Esophagus muscularis mucosa (tissue), 4 donors: ENCODE measurements at regions not wholly inside any gene's neighbourhood (a gene's known extent, or its start where the extent isn't known, plus 50 kb on each side); places are given as distances from the start of the nearest gene placed in this dataset.

Experiments used
- DNase-seq: peaks from one replicate; pipeline ENCODE4 v3.0.0-alpha.2; 2017; ENCODE audit errors: extremely low spot score
- H3K27ac ChIP-seq, 4 donors: fragments of 200-600 bp; sonication (generic); replicated peaks in 1 of 4; 1 replicate in 3 of 4; 2 replicates in 1 of 4; pipeline ENCODE4 v1.5.1; 2016 to 2019; ENCODE audit warnings: mild to moderate bottlenecking in 1 of 4
- H3K27me3 ChIP-seq, 4 donors: fragments of 200-600 bp; sonication (generic); one replicate each; pipeline versions ENCODE4 v1.5.1 to v1.6.0; 2016 to 2019
- H3K36me3 ChIP-seq, 4 donors: fragments of 200-600 bp; sonication (generic); one replicate each; pipeline ENCODE4 v1.5.1; 2016 to 2019
- H3K4me1 ChIP-seq, 4 donors: fragments of 200-600 bp; sonication (generic); one replicate each; pipeline ENCODE4 v1.5.1; 2016 to 2019
- H3K4me3 ChIP-seq, 4 donors: fragments of 200-600 bp; sonication (generic); 1 replicate in 2 of 4; 2 replicates in 2 of 4; pipeline ENCODE4 v1.5.1; 2016 to 2019; ENCODE audit warnings: mild to moderate bottlenecking in 4 of 4, moderate library complexity in 1 of 4
- H3K9me3 ChIP-seq, 4 donors: fragments of 200-600 bp; sonication (generic); 1 replicate in 3 of 4; 2 replicates in 1 of 4; pipeline ENCODE4 v1.5.1; 2016 to 2019
- EP300 ChIP-seq: sonication (generic); formaldehyde crosslinking; IDR thresholded peaks from one replicate; pipeline ENCODE4 v1.6.1; 2017; ENCODE audit warnings: antibody characterized with exemption
- POLR2A ChIP-seq: fragments of 450-650 bp; IDR thresholded peaks from one replicate; pipeline ENCODE4 v1.6.1; 2017; ENCODE audit warnings: antibody characterized with exemption, moderate library complexity, mild to moderate bottlenecking, low read depth
- POLR2AphosphoS5 ChIP-seq, 2 donors: sonication (generic); formaldehyde crosslinking; IDR thresholded peaks; one replicate each; pipeline ENCODE4 v1.6.1; 2017; ENCODE audit warnings: antibody characterized with exemption in 2 of 2
- WGBS: methylation state at CpG from one replicate; pipeline ENCODE4 v1.1.5; 2018; 5-methylcytosine and 5-hydroxymethylcytosine counted together
- intact Hi-C: fragments of 100-400 bp; cut with DNase I; formaldehyde crosslinking; loops from one replicate; pipeline ENCODE4 v1.15.1; 2023
- TF ChIP-seq, protein P1 (sequence below), 3 experiments: fragments of 200-600 bp in 2 of 3; fragments of 450-650 bp in 1 of 3; sonication (generic) in 2 of 3; IDR thresholded peaks; one replicate each; pipeline ENCODE4 v1.5.1; 2017 to 2019; ENCODE audit warnings: antibody characterized with exemption in 3 of 3, mild to moderate bottlenecking in 2 of 3, moderate library complexity in 1 of 3

DNA sequence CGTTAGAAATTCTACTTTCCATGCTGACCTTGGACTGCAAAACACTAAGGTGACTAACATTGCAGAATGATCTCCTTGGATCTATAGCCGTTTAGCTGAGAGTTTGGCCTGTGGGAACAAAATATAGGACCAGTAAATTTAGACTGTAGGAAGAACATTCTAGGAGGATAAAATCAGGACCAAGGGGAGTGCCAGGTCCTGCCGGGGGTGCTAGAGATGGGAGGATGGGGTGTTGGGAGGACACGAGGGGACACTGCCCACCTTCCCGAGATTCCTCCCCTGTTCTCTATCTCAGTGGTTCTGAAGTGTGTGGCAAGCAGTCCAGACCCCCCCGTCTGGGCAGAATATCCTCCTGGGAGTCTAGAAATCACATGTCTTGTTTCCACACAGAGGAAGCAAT, 445.2 kb downstream of the ZSWIM6 start:
- Histone ChIP-seq H3K4me1 (no peaks in the 10 kb centered on the region), H3K4me3 (no peak overlapping the region), H3K36me3 (no peaks in the 10 kb centered on the region), H3K9me3 (no peaks in the 10 kb centered on the region), H3K27ac (no peak overlapping the region), H3K27me3 (no peaks in the 10 kb centered on the region)
- DNase-seq = no peak
- TF ChIP-seq, protein P1, sequence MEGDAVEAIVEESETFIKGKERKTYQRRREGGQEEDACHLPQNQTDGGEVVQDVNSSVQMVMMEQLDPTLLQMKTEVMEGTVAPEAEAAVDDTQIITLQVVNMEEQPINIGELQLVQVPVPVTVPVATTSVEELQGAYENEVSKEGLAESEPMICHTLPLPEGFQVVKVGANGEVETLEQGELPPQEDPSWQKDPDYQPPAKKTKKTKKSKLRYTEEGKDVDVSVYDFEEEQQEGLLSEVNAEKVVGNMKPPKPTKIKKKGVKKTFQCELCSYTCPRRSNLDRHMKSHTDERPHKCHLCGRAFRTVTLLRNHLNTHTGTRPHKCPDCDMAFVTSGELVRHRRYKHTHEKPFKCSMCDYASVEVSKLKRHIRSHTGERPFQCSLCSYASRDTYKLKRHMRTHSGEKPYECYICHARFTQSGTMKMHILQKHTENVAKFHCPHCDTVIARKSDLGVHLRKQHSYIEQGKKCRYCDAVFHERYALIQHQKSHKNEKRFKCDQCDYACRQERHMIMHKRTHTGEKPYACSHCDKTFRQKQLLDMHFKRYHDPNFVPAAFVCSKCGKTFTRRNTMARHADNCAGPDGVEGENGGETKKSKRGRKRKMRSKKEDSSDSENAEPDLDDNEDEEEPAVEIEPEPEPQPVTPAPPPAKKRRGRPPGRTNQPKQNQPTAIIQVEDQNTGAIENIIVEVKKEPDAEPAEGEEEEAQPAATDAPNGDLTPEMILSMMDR (IDR thresholded peaks at IDR 0.05) = no peak
- TF ChIP-seq EP300 = no peak
- TF ChIP-seq POLR2AphosphoS5 (IDR thresholded peaks at IDR 0.05) = no peak
- TF ChIP-seq POLR2A = no peak
- intact Hi-C loops = no loop called here
- 67% methylated on average over 6 of the region's 6 CpGs for WGBS

DNA sequence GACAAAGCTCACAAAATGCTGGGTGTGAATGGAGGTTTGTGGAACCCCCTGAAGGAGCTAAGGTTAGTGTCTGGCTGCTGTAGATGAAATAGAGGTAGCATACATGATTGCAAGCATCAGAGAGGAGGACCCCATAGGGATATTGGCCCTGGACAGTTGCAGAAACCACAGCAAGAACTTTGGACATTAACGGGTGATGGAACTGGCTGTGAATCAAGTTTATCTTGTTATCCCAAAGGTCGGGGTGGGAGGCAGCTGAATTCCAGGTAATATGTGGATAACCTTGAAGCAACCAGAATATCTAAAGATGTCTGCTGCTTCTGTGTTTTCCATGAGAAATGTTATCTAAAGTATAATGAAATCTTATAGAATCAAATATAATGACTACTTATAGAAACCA, 447.7 kb downstream of the ZSWIM6 start:
- no peaks in the 10 kb centered on the region for H3K36me3 ChIP-seq
- H3K27ac ChIP-seq = no peak overlapping the region
- DNase-seq = no peak
- no peaks in the 10 kb centered on the region for H3K9me3 ChIP-seq
- H3K27me3 ChIP-seq = no peaks in the 10 kb centered on the region
- intact Hi-C loops = no loop called here
- 81% methylated on average over 2 of the region's 2 CpGs for WGBS
- TF ChIP-seq EP300 (no peak), POLR2AphosphoS5 (IDR thresholded peaks at IDR 0.05) (no peak), POLR2A (no peak)
- TF ChIP-seq, protein P1 (IDR thresholded peaks at IDR 0.05) = no peak
- no peaks in the 10 kb centered on the region for H3K4me1 ChIP-seq
- no peak overlapping the region for H3K4me3 ChIP-seq

DNA sequence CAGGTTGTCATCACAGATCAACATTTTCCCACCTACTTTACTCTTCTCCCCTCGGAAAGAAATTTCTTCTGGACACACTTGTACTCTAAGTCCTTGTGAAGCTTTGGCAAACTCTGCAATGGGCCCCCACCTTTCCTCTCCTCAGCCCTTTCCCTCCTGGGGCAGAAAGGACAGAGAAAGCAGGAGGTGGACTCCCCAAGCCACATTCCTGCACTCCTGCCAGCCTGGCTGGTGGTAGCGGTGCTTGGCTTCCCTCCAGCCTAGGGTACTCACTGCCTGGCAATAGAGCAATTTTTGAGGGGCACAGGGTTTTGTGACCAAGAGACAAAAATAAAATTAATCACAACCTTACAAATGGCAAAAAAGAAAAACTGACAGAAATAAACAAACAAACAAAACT, 451.4 kb downstream of the ZSWIM6 start:
- H3K27me3 ChIP-seq = no peaks in the 10 kb centered on the region
- intact Hi-C loops = no loop called here

DNA sequence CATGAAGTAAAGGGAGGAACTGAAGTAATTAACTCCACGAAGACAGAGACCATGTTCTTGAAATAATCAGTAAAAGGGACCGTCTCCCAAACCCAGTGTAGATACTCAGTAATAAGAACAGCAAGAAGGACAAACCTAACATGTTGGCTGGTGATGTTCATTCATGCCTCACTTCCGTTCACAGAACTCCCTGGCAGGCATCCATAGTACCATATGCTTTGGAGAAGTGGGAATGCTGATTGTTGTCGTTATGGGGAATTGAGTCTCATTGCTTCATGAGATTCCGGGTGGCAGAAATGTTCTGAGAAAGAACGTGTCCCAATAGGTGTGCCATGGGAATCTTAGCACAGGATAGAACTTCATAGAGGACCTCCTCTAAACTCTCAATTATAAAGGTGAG, 452.3 kb downstream of the ZSWIM6 start:
- TF ChIP-seq POLR2AphosphoS5 (IDR thresholded peaks at IDR 0.05) (no peak), POLR2A (no peak), EP300 (no peak)
- TF ChIP-seq, protein P1 (IDR thresholded peaks at IDR 0.05) = no peak
- H3K4me1 ChIP-seq = no peaks in the 10 kb centered on the region
- intact Hi-C loops = no loop called here
- H3K27me3 ChIP-seq = no peaks in the 10 kb centered on the region
- no peaks in the 10 kb centered on the region for H3K36me3 ChIP-seq
- H3K4me3 ChIP-seq = no peak overlapping the region
- DNase-seq = no peak
- no peaks in the 10 kb centered on the region for H3K9me3 ChIP-seq
- 74% methylated on average over 6 of the region's 6 CpGs for WGBS
- H3K27ac ChIP-seq = no peak overlapping the region

More for the DNA sequence above, 451.4 kb downstream of the ZSWIM6 start:
- TF ChIP-seq POLR2A = no peak
- TF ChIP-seq, protein P1 (IDR thresholded peaks at IDR 0.05) = no peak
- TF ChIP-seq POLR2AphosphoS5 (IDR thresholded peaks at IDR 0.05) = no peak
- no peak for TF ChIP-seq EP300
- no peak for DNase-seq
- Histone ChIP-seq H3K9me3 (no peaks in the 10 kb centered on the region), H3K27ac (no peak overlapping the region), H3K4me1 (no peaks in the 10 kb centered on the region), H3K4me3 (no peak overlapping the region), H3K36me3 (no peaks in the 10 kb centered on the region)
- WGBS = 77% methylated on average over 2 of the region's 2 CpGs

DNA sequence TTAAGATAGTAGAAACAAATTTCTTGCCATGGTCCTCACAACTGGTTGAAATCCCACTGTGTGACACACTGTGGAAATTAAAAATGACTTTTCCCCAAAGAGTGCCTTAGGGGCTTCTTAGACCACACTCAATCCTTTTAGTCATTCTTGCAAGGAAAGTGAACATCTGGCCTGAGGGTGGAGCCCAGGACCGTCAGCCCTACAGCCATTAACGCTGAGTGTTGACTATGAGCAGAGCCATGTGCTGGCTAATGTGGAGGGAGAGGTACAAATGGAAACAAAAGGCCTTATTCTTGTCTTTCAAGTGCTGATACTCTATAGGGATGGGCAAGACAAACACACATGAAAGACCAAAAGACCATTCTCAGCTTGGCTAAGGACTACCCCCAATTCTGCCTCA, 456.5 kb downstream of the ZSWIM6 start:
- no peak for DNase-seq
- no peak overlapping the region for H3K27ac ChIP-seq
- H3K36me3 ChIP-seq = no peaks in the 10 kb centered on the region
- WGBS = 45% methylated on average over 2 of the region's 2 CpGs
- H3K27me3 ChIP-seq = no peaks in the 10 kb centered on the region
- intact Hi-C loops = no loop called here
- no peak overlapping the region for H3K4me3 ChIP-seq
- TF ChIP-seq EP300 (no peak), POLR2A (no peak), POLR2AphosphoS5 (IDR thresholded peaks at IDR 0.05) (no peak)
- TF ChIP-seq, protein P1 (IDR thresholded peaks at IDR 0.05) = no peak
- H3K9me3 ChIP-seq = no peaks in the 10 kb centered on the region
- no peaks in the 10 kb centered on the region for H3K4me1 ChIP-seq
